HG02884 (cell line): ENCODE measurements at regions not wholly inside any gene's neighbourhood (a gene's known extent, or its start where the extent isn't known, plus 50 kb on each side); places are given as distances from the start of the nearest gene placed in this dataset.
"Not testable (repeated sequence)": the region's sequence is repeated elsewhere in the genome, so short reads cannot be mapped to it uniquely, and the experiment has no call there.

Experiments used
- ATAC-seq: cut with Tn5 transposase; IDR thresholded peaks from one replicate; pipeline ENCODE4 v1.9.1; 2021; ENCODE audit warnings: mild to moderate bottlenecking, moderate library complexity; ENCODE audit not compliant: unreplicated experiment

DNA sequence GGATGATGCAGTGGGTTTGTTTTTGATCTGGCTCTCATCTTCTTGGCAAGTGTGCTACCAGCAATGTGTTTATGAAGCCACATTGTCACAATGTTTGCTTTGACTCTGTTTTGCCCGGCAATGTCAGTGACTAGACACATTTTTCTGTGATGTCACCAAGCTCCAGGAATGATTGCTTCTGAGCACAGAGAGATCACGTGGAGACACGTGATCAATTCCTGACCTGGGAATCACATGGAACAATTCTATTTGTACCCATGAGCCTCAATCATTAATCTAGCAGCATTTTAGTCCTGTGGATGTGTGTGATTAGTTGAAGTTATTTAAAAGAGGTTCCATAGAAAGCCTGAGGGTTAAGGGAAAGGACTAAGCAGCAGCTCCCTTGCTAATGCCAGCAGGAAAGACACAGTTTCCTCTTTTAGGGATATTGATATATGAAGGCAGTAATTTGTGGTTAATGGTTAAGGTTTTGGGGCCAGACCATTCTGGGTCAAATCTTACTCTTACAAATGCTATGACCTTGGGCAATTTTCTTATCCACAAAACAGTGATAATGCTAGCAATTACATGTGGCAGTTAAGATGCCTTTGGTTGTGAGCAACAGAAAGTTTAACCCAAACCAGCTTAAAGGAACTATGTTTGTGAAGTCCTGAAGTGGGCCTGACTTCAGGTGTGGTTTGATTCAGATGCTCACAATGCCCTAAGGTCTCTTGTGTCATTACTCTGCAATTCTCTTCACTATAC lies 59.0 kb downstream of the FASLG start:
- ATAC-seq: no peak

DNA sequence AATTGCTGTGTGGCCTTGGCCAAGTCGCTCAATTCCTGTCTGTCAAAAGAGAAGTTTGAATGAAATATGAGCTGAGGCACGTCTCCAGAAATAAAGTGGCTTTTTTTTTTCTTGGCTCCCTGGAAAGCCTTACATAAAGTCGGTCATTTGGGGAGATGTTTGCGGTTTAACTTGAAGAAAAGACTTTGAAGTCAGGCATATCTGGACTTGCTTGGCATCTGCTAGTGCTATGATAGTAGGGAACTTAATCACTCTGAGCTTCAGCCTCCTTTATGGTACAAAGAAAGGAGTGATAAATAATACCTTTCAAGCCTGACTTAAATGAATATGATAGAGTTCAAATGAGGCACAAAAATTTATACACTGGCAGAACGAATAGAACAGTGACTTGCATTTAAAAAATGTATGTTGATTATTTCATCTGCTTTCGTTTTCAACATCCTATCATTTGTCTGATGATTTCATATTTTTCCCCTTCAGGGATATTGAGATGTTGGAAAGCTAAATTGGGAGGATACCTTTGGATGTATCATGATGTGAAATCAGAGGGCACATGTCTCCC lies 60.2 kb downstream of the FASLG start:
- ATAC-seq: no peak

GRCh38 chr1:172719694-172720138 lies 60.8 kb downstream of the FASLG start:
- peak; percentile 50 for ATAC-seq

DNA sequence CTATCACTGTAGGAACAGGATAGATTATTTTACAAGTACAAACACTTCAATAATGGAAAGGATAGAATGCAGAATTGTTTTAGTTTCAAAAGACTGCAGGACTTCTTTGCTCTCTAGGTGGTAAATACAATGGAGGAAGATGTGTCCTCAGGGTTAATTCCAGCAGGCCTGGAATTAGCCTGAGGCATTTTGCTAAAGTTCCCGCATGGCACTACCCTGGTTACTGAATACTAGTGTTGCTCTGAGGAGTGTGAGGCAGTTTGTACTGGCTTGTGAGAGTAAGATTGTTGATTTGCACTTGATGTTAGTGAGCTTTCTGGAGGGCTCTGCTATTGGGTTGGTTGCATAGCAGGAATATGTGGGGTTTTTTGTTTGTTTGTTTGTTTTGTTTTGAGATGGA lies 61.4 kb downstream of the FASLG start:
- ATAC-seq: no peak

DNA sequence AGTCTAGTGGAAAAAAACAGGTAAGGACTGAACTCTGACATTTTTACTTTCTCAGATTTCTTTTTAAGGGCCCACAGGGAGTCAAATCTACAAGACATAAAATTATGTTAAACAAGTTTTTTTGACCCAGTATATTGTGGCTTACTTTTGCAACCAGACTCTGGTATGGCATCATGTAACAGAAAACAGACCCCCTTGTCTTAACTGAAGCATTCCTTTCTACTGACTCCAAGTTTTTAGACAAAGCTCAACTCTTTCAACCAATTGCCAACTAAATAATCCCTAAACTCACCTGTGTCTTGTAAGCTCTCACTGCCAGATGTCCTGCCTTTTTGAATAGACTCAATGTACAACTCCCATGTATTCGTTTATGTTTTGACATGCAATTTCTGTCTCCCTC lies 64.3 kb downstream of the FASLG start:
- ATAC-seq: no peak

DNA sequence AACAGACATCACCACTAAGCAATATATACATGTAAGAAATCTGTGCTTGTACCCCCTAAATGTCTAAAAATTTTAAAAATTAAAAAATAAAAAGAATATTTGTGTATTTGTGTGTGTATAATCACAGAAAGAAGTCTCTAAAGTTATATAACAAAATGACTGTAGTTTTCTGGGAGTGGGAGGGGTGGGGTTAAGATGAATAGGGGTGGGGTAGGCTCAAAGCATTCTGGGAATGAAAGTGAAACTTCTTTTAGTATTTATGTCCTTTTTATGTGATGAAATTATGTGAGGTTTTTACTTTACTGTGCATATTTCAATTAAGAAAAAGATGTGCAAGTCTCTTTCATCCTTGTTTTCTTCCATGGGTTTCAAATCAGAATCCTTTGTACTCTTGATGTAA lies 65.3 kb downstream of the FASLG start:
- no peak for ATAC-seq

DNA sequence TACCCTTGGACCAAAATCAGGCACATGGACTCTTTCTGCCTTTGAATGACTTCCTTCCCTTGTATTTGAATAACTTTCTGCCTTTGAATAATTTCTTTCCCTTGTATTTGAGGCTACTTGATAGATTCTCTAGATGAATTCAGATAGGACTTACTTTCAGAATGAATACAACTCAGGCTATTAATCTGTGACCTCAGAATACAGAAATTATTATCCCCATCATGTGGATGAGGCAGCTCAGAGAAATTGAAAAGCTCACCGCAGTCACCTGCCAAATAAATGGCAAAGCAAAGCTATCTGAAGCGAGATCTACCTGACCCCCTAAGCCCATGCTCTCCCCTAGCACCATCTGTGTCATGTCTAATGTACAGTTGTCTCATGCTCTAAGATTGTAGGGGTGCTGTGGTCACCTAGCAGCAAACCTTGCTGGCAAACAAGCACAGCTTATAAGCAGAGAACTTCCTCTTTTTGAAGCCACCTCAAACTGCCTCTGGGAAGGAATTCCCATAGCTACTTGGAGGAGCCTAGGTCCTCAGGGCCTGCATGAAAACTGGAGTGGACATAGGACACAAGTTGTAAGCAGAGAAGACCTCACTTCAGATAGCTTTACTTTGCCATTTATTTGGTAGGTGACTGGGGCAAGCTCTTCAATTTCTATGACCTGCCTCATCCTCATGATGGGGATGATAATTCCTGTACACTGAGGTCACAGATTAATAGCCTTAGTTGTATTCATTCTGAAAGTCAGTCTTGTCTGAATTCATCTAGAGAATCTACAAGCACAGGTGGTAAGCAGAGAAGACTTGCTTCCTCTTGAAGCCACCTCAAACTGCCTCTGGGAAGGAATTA lies 66.1 kb downstream of the FASLG start:
- ATAC-seq: peak; percentile 78

DNA sequence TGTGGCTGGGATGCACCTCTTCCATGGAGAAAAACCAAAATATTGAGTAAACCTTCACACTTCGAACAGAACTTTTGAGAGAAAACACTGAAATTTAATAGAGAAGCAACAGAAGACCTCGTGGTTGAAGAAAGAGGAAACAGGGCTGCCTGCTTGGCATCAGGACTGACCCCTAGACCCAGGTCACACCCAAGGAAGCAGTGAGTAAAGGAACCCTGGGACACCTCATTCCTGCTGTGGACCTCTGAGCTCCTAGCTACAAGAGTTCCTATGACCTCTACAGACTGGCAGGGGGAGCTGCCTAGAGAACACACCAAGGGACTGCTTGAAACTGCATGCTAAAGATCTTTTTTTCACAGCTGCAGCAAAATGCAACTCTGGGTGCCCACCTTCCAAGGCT lies 67.8 kb downstream of the FASLG start:
- ATAC-seq: no peak

DNA sequence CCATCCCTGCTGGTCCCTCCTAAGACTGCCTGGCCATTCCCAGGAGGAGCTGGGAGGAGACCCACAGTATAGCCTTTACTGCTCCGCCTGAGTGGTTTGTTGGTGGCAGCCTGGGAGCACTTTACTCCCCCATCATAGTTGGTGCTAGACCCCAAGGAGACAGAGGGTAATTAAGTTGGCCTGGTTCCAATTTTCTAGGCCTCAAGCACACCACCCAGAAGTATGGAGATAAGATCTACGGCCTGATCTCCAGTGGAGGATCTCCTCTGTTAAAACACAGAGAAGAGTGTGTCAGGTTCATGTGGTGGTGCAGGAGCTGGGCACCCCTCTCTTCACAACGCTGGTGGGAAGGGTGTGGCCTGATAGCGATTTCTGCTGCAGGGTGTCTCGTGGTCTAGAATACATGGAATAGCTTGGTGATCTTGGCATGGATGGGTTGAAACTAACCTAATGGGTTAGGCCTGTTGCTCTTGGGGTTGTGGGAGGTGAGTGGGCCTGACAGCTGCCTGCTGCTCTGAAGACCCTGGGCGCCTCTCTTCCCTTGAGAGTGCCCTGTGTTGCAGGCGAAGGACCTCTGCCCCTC lies 68.5 kb downstream of the FASLG start:
- ATAC-seq: no peak

DNA sequence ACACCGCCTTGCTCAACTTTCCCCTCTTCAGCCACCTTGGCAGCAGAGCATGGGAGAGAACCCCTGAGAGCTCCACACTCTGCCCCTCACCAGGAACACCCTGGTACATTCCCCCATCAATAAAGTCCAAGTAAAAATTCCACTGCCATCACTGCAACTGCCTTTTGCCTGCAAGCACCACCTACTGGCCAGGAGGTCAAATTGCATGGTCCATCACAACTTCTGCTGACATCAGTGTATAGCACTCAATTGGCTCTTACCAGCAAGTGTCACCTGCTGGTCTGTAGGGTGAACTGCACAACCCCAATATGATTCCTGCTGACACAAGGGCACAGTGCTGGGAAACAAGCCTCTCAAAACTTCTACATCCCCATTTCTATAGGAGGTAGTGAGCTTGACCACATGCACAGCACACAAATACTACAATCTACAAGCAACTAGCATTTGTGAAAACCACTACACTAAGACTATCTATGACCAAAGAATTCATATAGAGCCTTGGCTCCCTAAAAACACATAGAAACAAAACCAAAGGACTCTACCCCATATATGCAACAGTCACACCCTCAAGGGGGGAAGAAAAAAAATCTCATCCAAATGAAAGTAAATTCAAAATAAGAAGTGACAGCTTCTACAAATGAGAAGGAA lies 69.2 kb downstream of the FASLG start:
- ATAC-seq: no peak

- not testable (repeated sequence) for ATAC-seq
Observed at GRCh38 chr1:172728705-172729104, 69.8 kb downstream of the FASLG start.

- ATAC-seq: no peak
Observed at GRCh38 chr1:172732427-172732826, 73.5 kb downstream of the FASLG start.

GRCh38 chr1:172733815-172734214 lies 74.9 kb downstream of the FASLG start:
- ATAC-seq: no peak

- ATAC-seq: no peak
Observed at GRCh38 chr1:172738389-172738788, 79.5 kb downstream of the FASLG start.

DNA sequence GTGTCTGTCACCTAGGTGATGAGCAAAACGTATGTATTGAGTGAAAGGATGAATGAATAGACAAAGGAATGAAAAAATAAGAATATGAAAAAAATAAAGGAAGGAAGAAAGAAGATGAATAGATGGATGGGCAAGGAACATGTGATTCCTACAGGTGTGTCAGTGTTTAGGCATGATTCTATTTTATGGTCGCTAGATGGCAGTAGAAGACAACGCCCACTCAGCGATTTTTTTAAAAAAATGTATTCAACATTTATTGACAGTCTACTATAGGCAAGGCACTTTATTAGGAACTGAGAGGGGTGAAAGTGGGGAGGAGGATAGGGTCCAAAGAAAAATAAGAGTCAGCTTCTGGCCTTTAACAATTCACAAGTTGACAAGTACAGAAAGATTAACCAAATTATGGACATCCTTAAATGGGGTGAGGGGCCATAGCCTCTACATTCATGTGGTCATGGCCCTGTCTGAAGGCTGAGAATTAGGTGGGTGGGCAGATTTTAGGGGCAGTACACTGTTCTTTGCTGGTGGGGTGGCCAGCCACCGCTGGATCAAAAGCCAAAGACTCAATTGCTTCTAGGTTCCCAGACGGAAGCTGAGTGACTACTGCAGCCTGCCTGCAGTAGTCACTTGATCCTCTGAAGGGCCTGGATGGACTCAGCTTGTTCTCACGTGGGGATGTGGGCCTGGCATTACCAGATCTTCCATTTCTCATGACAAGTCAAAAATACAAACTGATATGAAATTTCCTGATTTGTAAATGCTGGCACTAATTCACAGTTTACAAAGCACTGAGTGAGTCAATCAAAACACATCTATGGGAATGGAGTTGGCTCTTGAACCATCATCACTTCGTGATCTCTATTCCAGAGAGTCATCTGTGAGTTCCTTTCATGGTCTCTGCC lies 83.9 kb downstream of the FASLG start:
- no peak for ATAC-seq

DNA sequence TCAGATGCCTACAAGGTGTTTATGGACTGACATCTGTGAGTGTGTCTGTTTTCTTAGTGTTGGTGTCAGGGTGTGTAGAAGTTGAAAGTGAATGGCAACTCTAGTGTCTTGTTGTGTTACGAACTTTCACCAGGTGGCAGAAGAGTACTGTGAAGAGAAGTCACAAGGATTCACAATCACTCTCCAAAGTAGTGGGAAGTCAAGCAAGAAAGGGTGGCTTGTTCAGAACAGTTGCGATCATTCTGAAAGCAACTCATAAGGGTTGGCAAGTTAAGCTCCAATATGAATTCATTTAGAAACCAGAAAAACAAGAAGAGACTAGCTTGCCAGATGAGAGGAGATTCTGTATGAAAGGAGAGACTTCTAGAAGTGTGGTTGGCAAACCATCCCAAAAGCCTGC lies 86.1 kb downstream of the FASLG start:
- ATAC-seq: peak; percentile 67

DNA sequence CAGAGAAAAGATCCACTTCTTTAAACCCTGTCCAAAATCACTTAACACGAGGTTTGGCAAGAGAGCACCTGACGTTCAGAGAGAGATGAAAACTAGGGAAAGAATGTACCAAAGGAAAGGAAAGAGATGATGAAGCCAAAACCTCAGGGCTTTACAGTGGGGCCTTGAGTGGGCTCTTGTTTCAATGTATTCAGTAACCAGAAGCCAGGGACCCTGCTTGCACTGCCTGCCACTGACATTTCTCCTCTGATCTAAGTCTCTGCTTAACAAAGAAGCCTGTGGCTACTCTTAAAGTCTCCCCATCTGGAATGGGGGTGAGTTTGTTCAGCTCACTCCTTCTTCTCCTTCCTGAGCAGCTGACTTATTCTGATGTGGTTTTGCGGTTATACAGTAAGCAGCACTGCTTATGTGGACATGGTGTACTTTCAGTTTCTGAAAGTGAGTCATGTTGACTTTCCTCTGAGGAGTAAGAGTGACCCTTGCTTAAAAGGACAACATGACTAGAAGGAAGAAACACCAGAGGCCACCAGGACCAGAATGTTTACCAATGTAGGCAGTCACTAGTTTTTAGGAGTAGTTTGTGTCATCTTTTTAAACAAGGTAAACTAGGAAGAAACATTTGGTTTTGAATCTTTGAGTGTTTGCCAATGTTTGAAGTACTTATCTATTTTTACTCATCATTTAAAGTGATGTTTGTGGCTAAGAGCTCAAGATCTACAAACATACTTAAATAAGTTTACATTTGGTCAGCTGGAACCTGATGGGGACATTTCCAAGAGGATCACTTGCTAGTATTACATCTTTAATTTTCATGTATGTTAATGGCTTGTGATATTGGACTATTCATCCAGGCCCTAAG lies 87.4 kb downstream of the FASLG start:
- peak; percentile 76 for ATAC-seq

GRCh38 chr1:172748201-172748600 lies 89.3 kb downstream of the FASLG start:
- no peak for ATAC-seq

GRCh38 chr1:172751683-172752082 lies 92.8 kb downstream of the FASLG start:
- ATAC-seq: no peak
